Cardiac fibroblast (primary cell): ENCODE measurements at regions not wholly inside any gene's neighbourhood (a gene's known extent, or its start where the extent isn't known, plus 50 kb on each side); places are given as distances from the start of the nearest gene placed in this dataset.
"Not testable (repeated sequence)": the region's sequence is repeated elsewhere in the genome, so short reads cannot be mapped to it uniquely, and the experiment has no call there.

Experiments used
- DNase-seq, 2 donors: peaks; one replicate each; pipeline versions ENCODE4 v3.0.0 to v3.0.0-alpha.2; 2010; ENCODE audit warnings: low read depth in 2 of 2
- H3K4me3 ChIP-seq, 2 donors: replicated peaks in 1 of 2; 1 replicate in 1 of 2; 2 replicates in 1 of 2; pipeline ENCODE4 v1.5.1; 2011; ENCODE audit warnings: low read depth in 2 of 2, low read length in 2 of 2, mild to moderate bottlenecking in 2 of 2, moderate library complexity in 1 of 2
- CTCF ChIP-seq: IDR thresholded peaks from one replicate; pipeline ENCODE4 v1.5.1; 2011; ENCODE audit warnings: low read depth, mild to moderate bottlenecking, low read length, inconsistent platforms

- no peak for DNase-seq
- no peak overlapping the region for H3K4me3 ChIP-seq
Observed at GRCh38 chr14:66248256-66248655, 237.9 kb upstream of the CCDC196 start.

GRCh38 chr14:66249544-66249943 lies 236.6 kb upstream of the CCDC196 start:
- no peak for TF ChIP-seq CTCF
- DNase-seq: no peak

More at GRCh38 chr14:66248256-66248655, 237.9 kb upstream of the CCDC196 start:
- TF ChIP-seq CTCF: no peak

GRCh38 chr14:66254038-66254437 lies 232.1 kb upstream of the CCDC196 start:
- no peak overlapping the region for H3K4me3 ChIP-seq
- no peak for DNase-seq
- TF ChIP-seq CTCF: no peak

More at GRCh38 chr14:66249544-66249943, 236.6 kb upstream of the CCDC196 start:
- no peak overlapping the region for H3K4me3 ChIP-seq

GRCh38 chr14:66268802-66269334 lies 217.3 kb upstream of the CCDC196 start:
- no peak for DNase-seq
- no peak for TF ChIP-seq CTCF
- no peak overlapping the region for H3K4me3 ChIP-seq

GRCh38 chr14:66272221-66272620 lies 213.9 kb upstream of the CCDC196 start:
- DNase-seq: no peak

GRCh38 chr14:66273261-66273832 lies 212.8 kb upstream of the CCDC196 start:
- no peak for TF ChIP-seq CTCF
- H3K4me3 ChIP-seq: no peak overlapping the region
- no peak for DNase-seq

More at GRCh38 chr14:66272221-66272620, 213.9 kb upstream of the CCDC196 start:
- no peak overlapping the region for H3K4me3 ChIP-seq
- TF ChIP-seq CTCF: no peak

- H3K4me3 ChIP-seq, DNase-seq: not testable (repeated sequence)
Observed at GRCh38 chr14:66278418-66278817, 207.8 kb upstream of the CCDC196 start.
